ENCODE measurements at regions not wholly inside any gene's neighbourhood (a gene's known extent, or its start where the extent isn't known, plus 50 kb on each side); places are given as distances from the start of the nearest gene placed in this dataset.

- DNase-seq (ENCODE audit: low read depth), result no peak
Measured at GRCh38 chr5:68429510-68429909, 214.0 kb downstream of the PIK3R1 start.

- DNase-seq (ENCODE audit: low read depth), result no peak
Measured at GRCh38 chr5:68430279-68430678, 214.7 kb downstream of the PIK3R1 start.

GRCh38 chr5:68431186-68431585, 215.6 kb downstream of the PIK3R1 start:
- DNase-seq (ENCODE audit: low read depth), result no peak

GRCh38 chr5:68431601-68432337, 216.2 kb downstream of the PIK3R1 start:
- DNase-seq (ENCODE audit: low read depth), result no peak

GRCh38 chr5:68432682-68433081, 217.1 kb downstream of the PIK3R1 start:
- DNase-seq (ENCODE audit: low read depth), result no peak

GRCh38 chr5:68433526-68433922, 218.0 kb downstream of the PIK3R1 start:
- DNase-seq (ENCODE audit: low read depth), result no peak

- peak; percentile 93 for DNase-seq (ENCODE audit: low read depth)
Measured at GRCh38 chr5:68433923-68434879, 218.6 kb downstream of the PIK3R1 start.

GRCh38 chr5:68435611-68436010, 220.1 kb downstream of the PIK3R1 start:
- no peak for DNase-seq (ENCODE audit: low read depth)

GRCh38 chr5:68436686-68437520, 221.3 kb downstream of the PIK3R1 start:
- peak; percentile 63 for DNase-seq (ENCODE audit: low read depth)

GRCh38 chr5:68438876-68439275, 223.3 kb downstream of the PIK3R1 start:
- DNase-seq (ENCODE audit: low read depth), result no peak

GRCh38 chr5:68440245-68440644, 224.7 kb downstream of the PIK3R1 start:
- no peak for DNase-seq (ENCODE audit: low read depth)

GRCh38 chr5:68440651-68441050, 225.1 kb downstream of the PIK3R1 start:
- DNase-seq (ENCODE audit: low read depth), result peak; percentile 29

GRCh38 chr5:68441309-68442073, 225.9 kb downstream of the PIK3R1 start:
- no peak for DNase-seq (ENCODE audit: low read depth)

GRCh38 chr5:68443091-68443490, 227.5 kb downstream of the PIK3R1 start:
- DNase-seq (ENCODE audit: low read depth), result no peak

GRCh38 chr5:68444048-68444447, 228.5 kb downstream of the PIK3R1 start:
- DNase-seq (ENCODE audit: low read depth), result no peak

GRCh38 chr5:68444833-68445232, 229.3 kb downstream of the PIK3R1 start:
- no peak for DNase-seq (ENCODE audit: low read depth)

- DNase-seq (ENCODE audit: low read depth), result no peak
Measured at GRCh38 chr5:68445257-68446069, 229.9 kb downstream of the PIK3R1 start.

GRCh38 chr5:68446070-68446357, 230.5 kb downstream of the PIK3R1 start:
- no peak for DNase-seq (ENCODE audit: low read depth)

- no peak for DNase-seq (ENCODE audit: low read depth)
Measured at GRCh38 chr5:68446487-68446894, 230.9 kb downstream of the PIK3R1 start.

Data from myocyte (in vitro differentiated cells).